Tibial nerve (tissue), 4 donors: ENCODE measurements at regions not wholly inside any gene's neighbourhood (a gene's known extent, or its start where the extent isn't known, plus 50 kb on each side); places are given as distances from the start of the nearest gene placed in this dataset.

Experiments used
- DNase-seq, 2 donors: peaks; one replicate each; pipeline ENCODE4 v3.0.0-alpha.2; 2019; ENCODE audit warnings: low spot score in 2 of 2
- H3K27ac ChIP-seq, 4 donors: fragments of 200-600 bp; sonication (generic) in 3 of 4; one replicate each; pipeline ENCODE4 v1.5.1; 2017 to 2019; ENCODE audit warnings: mild to moderate bottlenecking in 1 of 4
- H3K27me3 ChIP-seq, 2 donors: fragments of 200-600 bp; sonication (generic) in 1 of 2; one replicate each; pipeline versions ENCODE4 v1.5.1 to v1.6.0; 2017 to 2019
- H3K36me3 ChIP-seq, 3 donors: fragments of 200-600 bp; sonication (generic); one replicate each; pipeline ENCODE4 v1.5.1; 2018 to 2019
- H3K4me1 ChIP-seq, 4 donors: fragments of 200-600 bp; sonication (generic) in 3 of 4; one replicate each; pipeline ENCODE4 v1.5.1; 2017 to 2019
- H3K4me3 ChIP-seq, 4 donors: fragments of 200-600 bp; sonication (generic) in 3 of 4; one replicate each; pipeline ENCODE4 v1.5.1; 2017 to 2019; ENCODE audit warnings: mild to moderate bottlenecking in 1 of 4, moderate library complexity in 1 of 4
- H3K9me3 ChIP-seq, 4 donors: fragments of 200-600 bp; sonication (generic) in 3 of 4; one replicate each; pipeline ENCODE4 v1.5.1; 2017 to 2019
- EP300 ChIP-seq, 2 donors: sonication (generic); formaldehyde crosslinking; IDR thresholded peaks; one replicate each; pipeline ENCODE4 v1.6.1; 2017; ENCODE audit warnings: antibody characterized with exemption in 2 of 2, mild to moderate bottlenecking in 1 of 2
- POLR2A ChIP-seq, 2 donors: fragments of 450-650 bp; IDR thresholded peaks; one replicate each; pipeline ENCODE4 v1.6.1; 2017; ENCODE audit warnings: antibody characterized with exemption in 2 of 2, mild to moderate bottlenecking in 2 of 2, moderate library complexity in 2 of 2
- WGBS, 2 donors: methylation state at CpG; one replicate each; pipeline ENCODE4 v1.1.5; 2018; 5-methylcytosine and 5-hydroxymethylcytosine counted together
- TF ChIP-seq, protein P1 (sequence below), 5 experiments: fragments of 200-600 bp in 3 of 5; fragments of 450-650 bp in 2 of 5; sonication (generic) in 3 of 5; IDR thresholded peaks; one replicate each; pipeline ENCODE4 v1.5.1; 2016 to 2019; ENCODE audit warnings: antibody characterized with exemption in 5 of 5, mild to moderate bottlenecking in 3 of 5, moderate library complexity in 2 of 5

- TF ChIP-seq EP300 (IDR thresholded peaks at IDR 0.05), result no peak
- TF ChIP-seq POLR2A (IDR thresholded peaks at IDR 0.05), result no peak
- TF ChIP-seq, protein P1, sequence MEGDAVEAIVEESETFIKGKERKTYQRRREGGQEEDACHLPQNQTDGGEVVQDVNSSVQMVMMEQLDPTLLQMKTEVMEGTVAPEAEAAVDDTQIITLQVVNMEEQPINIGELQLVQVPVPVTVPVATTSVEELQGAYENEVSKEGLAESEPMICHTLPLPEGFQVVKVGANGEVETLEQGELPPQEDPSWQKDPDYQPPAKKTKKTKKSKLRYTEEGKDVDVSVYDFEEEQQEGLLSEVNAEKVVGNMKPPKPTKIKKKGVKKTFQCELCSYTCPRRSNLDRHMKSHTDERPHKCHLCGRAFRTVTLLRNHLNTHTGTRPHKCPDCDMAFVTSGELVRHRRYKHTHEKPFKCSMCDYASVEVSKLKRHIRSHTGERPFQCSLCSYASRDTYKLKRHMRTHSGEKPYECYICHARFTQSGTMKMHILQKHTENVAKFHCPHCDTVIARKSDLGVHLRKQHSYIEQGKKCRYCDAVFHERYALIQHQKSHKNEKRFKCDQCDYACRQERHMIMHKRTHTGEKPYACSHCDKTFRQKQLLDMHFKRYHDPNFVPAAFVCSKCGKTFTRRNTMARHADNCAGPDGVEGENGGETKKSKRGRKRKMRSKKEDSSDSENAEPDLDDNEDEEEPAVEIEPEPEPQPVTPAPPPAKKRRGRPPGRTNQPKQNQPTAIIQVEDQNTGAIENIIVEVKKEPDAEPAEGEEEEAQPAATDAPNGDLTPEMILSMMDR (IDR thresholded peaks at IDR 0.05), result no peak
- H3K4me3 ChIP-seq, result no peak overlapping the region
- no peaks in the 10 kb centered on the region for H3K9me3 ChIP-seq
- no peak overlapping the region for H3K27ac ChIP-seq
- 58 to 67% methylated on average over 2 of the region's 2 CpGs for WGBS, 2 donors
- H3K36me3 ChIP-seq, result no peaks in the 10 kb centered on the region
- DNase-seq, result no peak
- H3K27me3 ChIP-seq, result no peaks in the 10 kb centered on the region
- peaks cover 0 to 20% (median 0%) of the 10 kb centered on the region in 4 donors for H3K4me1 ChIP-seq
Observed at GRCh38 chr4:125097729-125098128, 217.0 kb upstream of the FAT4 start.

- TF ChIP-seq EP300 (IDR thresholded peaks at IDR 0.05) (no peak), POLR2A (IDR thresholded peaks at IDR 0.05) (no peak)
- TF ChIP-seq, protein P1 (IDR thresholded peaks at IDR 0.05), result no peak
- no peak for DNase-seq
Observed at GRCh38 chr4:125096662-125097061, 218.1 kb upstream of the FAT4 start.

GRCh38 chr4:125091541-125091940 lies 223.2 kb upstream of the FAT4 start:
- Histone ChIP-seq H3K9me3 (no peaks in the 10 kb centered on the region), H3K36me3 (no peaks in the 10 kb centered on the region), H3K27ac (no peak overlapping the region), H3K4me3 (no peak overlapping the region), H3K27me3 (no peaks in the 10 kb centered on the region), H3K4me1 (no peaks in the 10 kb centered on the region)
- TF ChIP-seq POLR2A (IDR thresholded peaks at IDR 0.05) (no peak), EP300 (IDR thresholded peaks at IDR 0.05) (no peak)
- TF ChIP-seq, protein P1 (IDR thresholded peaks at IDR 0.05), result no peak
- DNase-seq, result no peak
- 83 to 90% methylated on average over 4 of the region's 4 CpGs for WGBS, 2 donors

More at GRCh38 chr4:125096662-125097061, 218.1 kb upstream of the FAT4 start:
- Histone ChIP-seq H3K9me3 (no peaks in the 10 kb centered on the region), H3K4me3 (no peak overlapping the region), H3K27me3 (no peaks in the 10 kb centered on the region), H3K36me3 (no peaks in the 10 kb centered on the region), H3K27ac (no peak overlapping the region), H3K4me1 (peaks cover 0 to 16% (median 0%) of the 10 kb centered on the region in 4 donors)
- 86 to 98% methylated on average over 3 of the region's 3 CpGs for WGBS, 2 donors

- 66 to 88% methylated on average over 1 of the region's 1 CpG for WGBS, 2 donors
- H3K36me3 ChIP-seq, result no peaks in the 10 kb centered on the region
- no peak for TF ChIP-seq POLR2A (IDR thresholded peaks at IDR 0.05)
- H3K27ac ChIP-seq, result no peak overlapping the region
- no peaks in the 10 kb centered on the region for H3K9me3 ChIP-seq
- no peak for DNase-seq
- no peaks in the 10 kb centered on the region for H3K4me1 ChIP-seq
- H3K4me3 ChIP-seq, result no peak overlapping the region
- H3K27me3 ChIP-seq, result no peaks in the 10 kb centered on the region
Observed at GRCh38 chr4:125091101-125091500, 223.7 kb upstream of the FAT4 start.

DNA sequence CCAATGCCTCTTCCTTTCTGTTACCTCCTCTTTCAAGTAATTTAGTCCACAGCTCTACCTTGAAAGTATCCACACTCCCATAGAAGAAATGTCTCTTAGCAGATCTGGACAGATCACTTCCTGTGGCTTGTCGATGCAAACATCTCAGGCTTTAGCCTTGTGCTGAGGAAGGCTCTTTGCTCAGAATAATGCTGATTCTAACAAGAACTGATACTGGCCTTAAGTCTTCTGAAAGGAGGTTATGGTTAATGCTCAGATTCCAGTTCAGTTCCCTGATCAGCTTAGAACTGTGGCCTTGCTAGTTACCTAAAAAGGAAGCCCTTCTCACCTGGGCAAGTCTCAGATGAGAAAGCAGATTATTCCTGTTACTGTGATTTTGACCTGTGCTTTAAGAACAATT lies 230.1 kb upstream of the FAT4 start:
- DNase-seq, result no peak

More for the DNA sequence above, 230.1 kb upstream of the FAT4 start:
- Histone ChIP-seq H3K27ac (no peak overlapping the region), H3K4me1 (peaks cover 0 to 9% (median 0%) of the 10 kb centered on the region in 4 donors), H3K36me3 (no peaks in the 10 kb centered on the region), H3K9me3 (no peaks in the 10 kb centered on the region), H3K27me3 (no peaks in the 10 kb centered on the region), H3K4me3 (no peak overlapping the region)
- WGBS, 2 donors, result 43 to 52% methylated on average over 1 of the region's 1 CpG
- no peak for TF ChIP-seq EP300 (IDR thresholded peaks at IDR 0.05)
- no peak for TF ChIP-seq POLR2A (IDR thresholded peaks at IDR 0.05)
- TF ChIP-seq, protein P1 (IDR thresholded peaks at IDR 0.05), result no peak
